ENCODE measurements at regions not wholly inside any gene's neighbourhood (a gene's known extent, or its start where the extent isn't known, plus 50 kb on each side); places are given as distances from the start of the nearest gene placed in this dataset.

- H3K4me3 Mint-ChIP-seq, result no peak overlapping the region
- no peaks in the 10 kb centered on the region; the same call in 2 of the 3 replicates for H3K9me3 Mint-ChIP-seq
- Histone ChIP-seq H3K79me2 (replicated peaks; ENCODE audit: insufficient read depth) (no peaks in the 10 kb centered on the region), H3K4me1 (ENCODE audit: insufficient read depth) (no peaks in the 10 kb centered on the region), H3K9me2 (ENCODE audit: insufficient read depth) (0 out of 2 replicates have a peak, but pooled peaks cover 13% of the 10 kb centered on the region), H3K36me3 (ENCODE audit: insufficient read depth) (no peaks in the 10 kb centered on the region), H3K4me3 (no peak overlapping the region), H3K4me2 (no peak overlapping the region), H4K20me1 (replicated peaks; ENCODE audit: insufficient read depth) (no peaks in the 10 kb centered on the region), H3K27me3 (ENCODE audit: insufficient read depth) (no peaks in the 10 kb centered on the region), H3F3A (replicated peaks; ENCODE audit: low read depth) (no peaks in the 10 kb centered on the region), H2AFZ (no peak overlapping the region), H3K27ac (ENCODE audit: low read depth) (no peak overlapping the region)
- TF ChIP-seq NANOG (IDR thresholded peaks at IDR 0.05; ENCODE audit: borderline replicate concordance) (no peak), EZH2phosphoT487 (IDR thresholded peaks at IDR 0.05; ENCODE audit: unreplicated experiment) (no peak), ZNF114 (CRISPR knock-in tag; IDR thresholded peaks at IDR 0.05) (no peak), EZH2 (IDR thresholded peaks at IDR 0.05; ENCODE audit: low read depth, unreplicated experiment) (no peak), STAT1 (IDR thresholded peaks at IDR 0.05; ENCODE audit: unreplicated experiment) (no peak), ZNF331 (CRISPR knock-in tag; IDR thresholded peaks at IDR 0.05; ENCODE audit: low read depth) (no peak), POLR2AphosphoS5 (IDR thresholded peaks at IDR 0.05; ENCODE audit: low read depth) (no peak)
- DNase-seq (ENCODE audit: low spot score) (no peak), ATAC-seq (no peak)
- H3K4me1 Mint-ChIP-seq, result no peaks in the 10 kb centered on the region; the same call in 2 of the 3 replicates
- no peaks in the 10 kb centered on the region for H3K36me3 Mint-ChIP-seq (ENCODE audit: low read depth)
- H3K27ac Mint-ChIP-seq, result no peak overlapping the region
- H3K27me3 Mint-ChIP-seq (ENCODE audit: insufficient read depth, low read depth, poor library complexity), result no peaks in the 10 kb centered on the region
These were observed 88.6 kb upstream of the WDR1 start for GRCh38 chr4:10205223-10205622.

DNA sequence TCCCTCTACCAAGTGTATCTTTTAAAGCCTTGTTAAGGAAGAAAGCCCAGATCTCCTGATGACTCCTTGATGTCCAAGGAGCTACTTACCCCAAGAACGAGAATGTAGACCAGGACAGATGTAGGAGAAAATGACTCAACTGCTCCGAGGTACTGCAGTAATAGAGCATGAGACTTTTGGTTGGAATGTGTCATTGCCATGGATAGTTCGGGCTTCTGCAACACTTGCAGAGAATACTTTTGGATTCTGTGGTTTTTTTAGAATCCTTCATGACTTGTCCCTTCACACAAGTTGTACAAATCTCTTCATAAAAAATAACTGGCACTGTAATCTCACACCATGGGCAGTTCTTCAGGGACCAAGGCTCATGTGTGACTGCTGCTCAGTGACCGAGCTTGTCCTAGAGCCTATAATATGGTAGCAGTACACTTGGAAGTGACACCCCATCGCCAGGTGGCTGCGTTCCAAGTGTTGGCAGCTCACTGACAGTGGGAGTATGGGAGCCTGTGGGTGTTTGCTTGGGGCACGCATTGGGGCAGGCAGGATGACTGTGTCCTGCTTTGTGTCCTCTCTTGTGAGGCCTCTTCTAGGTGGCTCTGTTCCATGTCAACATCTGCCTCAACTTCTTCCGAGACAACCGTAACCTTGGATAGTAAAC, 87.9 kb upstream of the WDR1 start:
- H3K4me2 ChIP-seq, result no peak overlapping the region
- Mint-ChIP-seq H3K36me3 (ENCODE audit: low read depth) (no peaks in the 10 kb centered on the region), H3K4me1 (no peaks in the 10 kb centered on the region; the same call in 2 of the 3 replicates), H3K9me3 (no peaks in the 10 kb centered on the region; the same call in 2 of the 3 replicates), H3K4me3 (no peak overlapping the region), H3K27ac (no peak overlapping the region), H3K27me3 (ENCODE audit: insufficient read depth, low read depth, poor library complexity) (peaks cover 1% of the 10 kb centered on the region)
- H3K4me3 ChIP-seq, result no peak overlapping the region
- H3K4me1 ChIP-seq (ENCODE audit: insufficient read depth), result no peaks in the 10 kb centered on the region
- no peaks in the 10 kb centered on the region for H3K36me3 ChIP-seq (ENCODE audit: insufficient read depth)
- no peaks in the 10 kb centered on the region for H4K20me1 ChIP-seq (replicated peaks; ENCODE audit: insufficient read depth)
- H3K9me2 ChIP-seq (ENCODE audit: insufficient read depth), result 0 out of 2 replicates have a peak, but pooled peaks cover 13% of the 10 kb centered on the region
- no peaks in the 10 kb centered on the region for H3K79me2 ChIP-seq (replicated peaks; ENCODE audit: insufficient read depth)
- H3K27me3 ChIP-seq (ENCODE audit: insufficient read depth), result no peaks in the 10 kb centered on the region
- DNase-seq (ENCODE audit: low spot score) (no peak), ATAC-seq (no peak)
- no peak overlapping the region for H3K27ac ChIP-seq (ENCODE audit: low read depth)
- H2AFZ ChIP-seq, result no peak overlapping the region
- H3F3A ChIP-seq (replicated peaks; ENCODE audit: low read depth), result no peaks in the 10 kb centered on the region
- TF ChIP-seq STAT1 (IDR thresholded peaks at IDR 0.05; ENCODE audit: unreplicated experiment) (no peak), ZNF331 (CRISPR knock-in tag; IDR thresholded peaks at IDR 0.05; ENCODE audit: low read depth) (no peak), EZH2 (IDR thresholded peaks at IDR 0.05; ENCODE audit: low read depth, unreplicated experiment) (no peak), POLR2AphosphoS5 (IDR thresholded peaks at IDR 0.05; ENCODE audit: low read depth) (no peak), ETS1 (IDR thresholded peaks at IDR 0.05) (no peak), JUNB (IDR thresholded peaks at IDR 0.05; ENCODE audit: unreplicated experiment) (no peak), EZH2phosphoT487 (IDR thresholded peaks at IDR 0.05; ENCODE audit: unreplicated experiment) (no peak), ZNF114 (CRISPR knock-in tag; IDR thresholded peaks at IDR 0.05) (no peak)
- TF ChIP-seq, protein P1, sequence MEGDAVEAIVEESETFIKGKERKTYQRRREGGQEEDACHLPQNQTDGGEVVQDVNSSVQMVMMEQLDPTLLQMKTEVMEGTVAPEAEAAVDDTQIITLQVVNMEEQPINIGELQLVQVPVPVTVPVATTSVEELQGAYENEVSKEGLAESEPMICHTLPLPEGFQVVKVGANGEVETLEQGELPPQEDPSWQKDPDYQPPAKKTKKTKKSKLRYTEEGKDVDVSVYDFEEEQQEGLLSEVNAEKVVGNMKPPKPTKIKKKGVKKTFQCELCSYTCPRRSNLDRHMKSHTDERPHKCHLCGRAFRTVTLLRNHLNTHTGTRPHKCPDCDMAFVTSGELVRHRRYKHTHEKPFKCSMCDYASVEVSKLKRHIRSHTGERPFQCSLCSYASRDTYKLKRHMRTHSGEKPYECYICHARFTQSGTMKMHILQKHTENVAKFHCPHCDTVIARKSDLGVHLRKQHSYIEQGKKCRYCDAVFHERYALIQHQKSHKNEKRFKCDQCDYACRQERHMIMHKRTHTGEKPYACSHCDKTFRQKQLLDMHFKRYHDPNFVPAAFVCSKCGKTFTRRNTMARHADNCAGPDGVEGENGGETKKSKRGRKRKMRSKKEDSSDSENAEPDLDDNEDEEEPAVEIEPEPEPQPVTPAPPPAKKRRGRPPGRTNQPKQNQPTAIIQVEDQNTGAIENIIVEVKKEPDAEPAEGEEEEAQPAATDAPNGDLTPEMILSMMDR (conservative IDR thresholded peaks at IDR 0.05; ENCODE audit: low read depth in 2 of 2), result no peak
- TF ChIP-seq, protein P2, sequence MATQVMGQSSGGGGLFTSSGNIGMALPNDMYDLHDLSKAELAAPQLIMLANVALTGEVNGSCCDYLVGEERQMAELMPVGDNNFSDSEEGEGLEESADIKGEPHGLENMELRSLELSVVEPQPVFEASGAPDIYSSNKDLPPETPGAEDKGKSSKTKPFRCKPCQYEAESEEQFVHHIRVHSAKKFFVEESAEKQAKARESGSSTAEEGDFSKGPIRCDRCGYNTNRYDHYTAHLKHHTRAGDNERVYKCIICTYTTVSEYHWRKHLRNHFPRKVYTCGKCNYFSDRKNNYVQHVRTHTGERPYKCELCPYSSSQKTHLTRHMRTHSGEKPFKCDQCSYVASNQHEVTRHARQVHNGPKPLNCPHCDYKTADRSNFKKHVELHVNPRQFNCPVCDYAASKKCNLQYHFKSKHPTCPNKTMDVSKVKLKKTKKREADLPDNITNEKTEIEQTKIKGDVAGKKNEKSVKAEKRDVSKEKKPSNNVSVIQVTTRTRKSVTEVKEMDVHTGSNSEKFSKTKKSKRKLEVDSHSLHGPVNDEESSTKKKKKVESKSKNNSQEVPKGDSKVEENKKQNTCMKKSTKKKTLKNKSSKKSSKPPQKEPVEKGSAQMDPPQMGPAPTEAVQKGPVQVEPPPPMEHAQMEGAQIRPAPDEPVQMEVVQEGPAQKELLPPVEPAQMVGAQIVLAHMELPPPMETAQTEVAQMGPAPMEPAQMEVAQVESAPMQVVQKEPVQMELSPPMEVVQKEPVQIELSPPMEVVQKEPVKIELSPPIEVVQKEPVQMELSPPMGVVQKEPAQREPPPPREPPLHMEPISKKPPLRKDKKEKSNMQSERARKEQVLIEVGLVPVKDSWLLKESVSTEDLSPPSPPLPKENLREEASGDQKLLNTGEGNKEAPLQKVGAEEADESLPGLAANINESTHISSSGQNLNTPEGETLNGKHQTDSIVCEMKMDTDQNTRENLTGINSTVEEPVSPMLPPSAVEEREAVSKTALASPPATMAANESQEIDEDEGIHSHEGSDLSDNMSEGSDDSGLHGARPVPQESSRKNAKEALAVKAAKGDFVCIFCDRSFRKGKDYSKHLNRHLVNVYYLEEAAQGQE (IDR thresholded peaks at IDR 0.05; ENCODE audit: unreplicated experiment), result no peak

Data from GM23338 (cell line).